GM12892 (cell line): ENCODE measurements at regions not wholly inside any gene's neighbourhood (a gene's known extent, or its start where the extent isn't known, plus 50 kb on each side); places are given as distances from the start of the nearest gene placed in this dataset.
A peak's percentile ranks its signal among the peaks of the same experiment; 100 is the strongest.

ENCODE experiments used
- DNase-seq: peaks from one replicate; pipeline ENCODE4 v3.0.0; 2011; ENCODE audit not compliant: insufficient read length
- FAIRE-seq: peaks from 2 replicates; lab custom pipeline; 2011; peaks lifted over from hg19 to GRCh38; lab: Jason Lieb, UNC
- POLR2A ChIP-seq: IDR thresholded peaks from 2 replicates; pipeline ENCODE4 v1.6.1; 2011; ENCODE audit warnings: low read depth, low read length, control low read depth
- POLR2AphosphoS5 ChIP-seq: IDR thresholded peaks from 2 replicates; pipeline ENCODE4 v1.6.1; 2011; ENCODE audit warnings: low read depth, low read length, control low read depth
- TAF1 ChIP-seq: IDR thresholded peaks from 2 replicates; pipeline ENCODE4 v1.6.1; 2011; ENCODE audit warnings: low read depth, mild to moderate bottlenecking, control low read depth, low read length, borderline replicate concordance

- no peak for TF ChIP-seq POLR2AphosphoS5
- TF ChIP-seq POLR2A: no peak
- no peak for TF ChIP-seq TAF1
- FAIRE-seq: no peak
- no peak for DNase-seq
These were observed 376.8 kb downstream of the RPS29 start for GRCh38 chr14:49209416-49209815.

GRCh38 chr14:49206828-49207227 lies 379.4 kb downstream of the RPS29 start:
- FAIRE-seq (no peak), DNase-seq (no peak)
- TF ChIP-seq POLR2AphosphoS5: no peak
- TF ChIP-seq POLR2A: no peak
- no peak for TF ChIP-seq TAF1

GRCh38 chr14:49203676-49204075 lies 382.5 kb downstream of the RPS29 start:
- TF ChIP-seq POLR2A (no peak), TAF1 (no peak), POLR2AphosphoS5 (no peak)
- FAIRE-seq (no peak), DNase-seq (no peak)

GRCh38 chr14:49199159-49199558 lies 387.0 kb downstream of the RPS29 start:
- DNase-seq (no peak), FAIRE-seq (no peak)
- TF ChIP-seq POLR2AphosphoS5 (no peak), POLR2A (no peak), TAF1 (no peak)

- DNase-seq: no peak
- no peak for TF ChIP-seq POLR2AphosphoS5
- TF ChIP-seq TAF1: no peak
- TF ChIP-seq POLR2A: no peak
- no peak for FAIRE-seq
These were observed 389.9 kb downstream of the RPS29 start for GRCh38 chr14:49196327-49196726.

GRCh38 chr14:49194067-49194466 lies 392.1 kb downstream of the RPS29 start:
- FAIRE-seq (no peak), DNase-seq (no peak)
- no peak for TF ChIP-seq POLR2A
- TF ChIP-seq TAF1: no peak
- no peak for TF ChIP-seq POLR2AphosphoS5

GRCh38 chr14:49193332-49194065 lies 392.7 kb downstream of the RPS29 start:
- no peak for TF ChIP-seq POLR2AphosphoS5
- peak; percentile 94 for FAIRE-seq

GRCh38 chr14:49191380-49191779 lies 394.8 kb downstream of the RPS29 start:
- TF ChIP-seq POLR2A (no peak), TAF1 (no peak), POLR2AphosphoS5 (no peak)
- DNase-seq (no peak), FAIRE-seq (no peak)

More at GRCh38 chr14:49193332-49194065, 392.7 kb downstream of the RPS29 start:
- no peak for DNase-seq

GRCh38 chr14:49189375-49189774 lies 396.8 kb downstream of the RPS29 start:
- no peak for DNase-seq
- no peak for FAIRE-seq
- TF ChIP-seq POLR2AphosphoS5 (no peak), POLR2A (no peak), TAF1 (no peak)

- DNase-seq (no peak), FAIRE-seq (no peak)
- no peak for TF ChIP-seq POLR2A
- TF ChIP-seq POLR2AphosphoS5: no peak
- TF ChIP-seq TAF1: no peak
These were observed 398.4 kb downstream of the RPS29 start for GRCh38 chr14:49187799-49188198.

- DNase-seq: peak; percentile 4
- FAIRE-seq: peak; percentile 66
- TF ChIP-seq TAF1 (no peak), POLR2AphosphoS5 (no peak), POLR2A (no peak)
These were observed 412.3 kb downstream of the RPS29 start for GRCh38 chr14:49173765-49174373.

- DNase-seq (no peak), FAIRE-seq (no peak)
- TF ChIP-seq TAF1 (no peak), POLR2A (no peak), POLR2AphosphoS5 (no peak)
These were observed 422.1 kb downstream of the RPS29 start for GRCh38 chr14:49164074-49164473.

- no peak for FAIRE-seq
- TF ChIP-seq POLR2A (no peak), POLR2AphosphoS5 (no peak), TAF1 (no peak)
- DNase-seq: no peak
These were observed 425.2 kb downstream of the RPS29 start for GRCh38 chr14:49160983-49161382.

GRCh38 chr14:49159081-49159480 lies 427.1 kb downstream of the RPS29 start:
- TF ChIP-seq POLR2A: no peak
- TF ChIP-seq POLR2AphosphoS5: no peak
- TF ChIP-seq TAF1: no peak
- no peak for FAIRE-seq
- DNase-seq: no peak
